ENCODE measurements at regions not wholly inside any gene's neighbourhood (a gene's known extent, or its start where the extent isn't known, plus 50 kb on each side); places are given as distances from the start of the nearest gene placed in this dataset.
A peak's percentile ranks its signal among the peaks of the same experiment; 100 is the strongest.

- no peak overlapping the region for H3K27ac Mint-ChIP-seq
- no peaks in the 10 kb centered on the region for H3K4me1 Mint-ChIP-seq
- H3K36me3 Mint-ChIP-seq (ENCODE audit: low read depth) = no peaks in the 10 kb centered on the region
- ATAC-seq (replicated peaks) = no peak
- H3K4me3 Mint-ChIP-seq = no peak overlapping the region
- no peaks in the 10 kb centered on the region for H3K9me3 Mint-ChIP-seq
- H3K27me3 Mint-ChIP-seq = peaks cover 27% of the 10 kb centered on the region
Measured at GRCh38 chr2:120520929-120521912, 175.3 kb downstream of the INHBB start.

GRCh38 chr2:120522151-120522751, 176.3 kb downstream of the INHBB start:
- ATAC-seq (replicated peaks) = no peak
- no peak overlapping the region for H3K27ac Mint-ChIP-seq
- no peaks in the 10 kb centered on the region for H3K9me3 Mint-ChIP-seq
- H3K27me3 Mint-ChIP-seq = peaks cover 25% of the 10 kb centered on the region
- H3K36me3 Mint-ChIP-seq (ENCODE audit: low read depth) = no peaks in the 10 kb centered on the region
- no peak overlapping the region for H3K4me3 Mint-ChIP-seq
- no peaks in the 10 kb centered on the region for H3K4me1 Mint-ChIP-seq

- no peak overlapping the region for H3K4me3 Mint-ChIP-seq
- H3K4me1 Mint-ChIP-seq = no peaks in the 10 kb centered on the region
- no peaks in the 10 kb centered on the region for H3K36me3 Mint-ChIP-seq (ENCODE audit: low read depth)
- H3K27me3 Mint-ChIP-seq = peaks cover 23% of the 10 kb centered on the region
- ATAC-seq (replicated peaks) = no peak
- no peak overlapping the region for H3K27ac Mint-ChIP-seq
- no peaks in the 10 kb centered on the region for H3K9me3 Mint-ChIP-seq
Measured at GRCh38 chr2:120523766-120524165, 177.8 kb downstream of the INHBB start.

GRCh38 chr2:120524174-120524573, 178.2 kb downstream of the INHBB start:
- Mint-ChIP-seq H3K4me1 (no peaks in the 10 kb centered on the region), H3K27me3 (peaks cover 23% of the 10 kb centered on the region), H3K4me3 (no peak overlapping the region), H3K27ac (no peak overlapping the region), H3K36me3 (ENCODE audit: low read depth) (no peaks in the 10 kb centered on the region), H3K9me3 (no peaks in the 10 kb centered on the region)
- ATAC-seq (replicated peaks) = no peak

- H3K27me3 Mint-ChIP-seq = peaks cover 23% of the 10 kb centered on the region
- H3K9me3 Mint-ChIP-seq = no peaks in the 10 kb centered on the region
- H3K36me3 Mint-ChIP-seq (ENCODE audit: low read depth) = no peaks in the 10 kb centered on the region
- no peak for ATAC-seq (replicated peaks)
- H3K27ac Mint-ChIP-seq = peak overlapping the region; percentile 49
- H3K4me1 Mint-ChIP-seq = no peaks in the 10 kb centered on the region
- no peak overlapping the region for H3K4me3 Mint-ChIP-seq
Measured at GRCh38 chr2:120525056-120526046, 179.4 kb downstream of the INHBB start.

GRCh38 chr2:120526047-120526562, 180.2 kb downstream of the INHBB start:
- no peak overlapping the region for H3K4me3 Mint-ChIP-seq

GRCh38 chr2:120526997-120527945, 181.3 kb downstream of the INHBB start:
- no peak overlapping the region for H3K4me3 Mint-ChIP-seq
- no peaks in the 10 kb centered on the region for H3K36me3 Mint-ChIP-seq (ENCODE audit: low read depth)
- no peak for ATAC-seq (replicated peaks)
- no peaks in the 10 kb centered on the region for H3K4me1 Mint-ChIP-seq
- H3K27me3 Mint-ChIP-seq = peaks cover 20% of the 10 kb centered on the region
- no peaks in the 10 kb centered on the region for H3K9me3 Mint-ChIP-seq
- H3K27ac Mint-ChIP-seq = no peak overlapping the region

More at GRCh38 chr2:120526047-120526562, 180.2 kb downstream of the INHBB start:
- no peaks in the 10 kb centered on the region for H3K9me3 Mint-ChIP-seq
- no peaks in the 10 kb centered on the region for H3K36me3 Mint-ChIP-seq (ENCODE audit: low read depth)
- no peak overlapping the region for H3K27ac Mint-ChIP-seq
- ATAC-seq (replicated peaks) = no peak
- peaks cover 23% of the 10 kb centered on the region for H3K27me3 Mint-ChIP-seq
- H3K4me1 Mint-ChIP-seq = no peaks in the 10 kb centered on the region

- Mint-ChIP-seq H3K27me3 (peaks cover 16% of the 10 kb centered on the region), H3K27ac (no peak overlapping the region), H3K4me1 (no peaks in the 10 kb centered on the region), H3K4me3 (no peak overlapping the region), H3K36me3 (ENCODE audit: low read depth) (no peaks in the 10 kb centered on the region), H3K9me3 (no peaks in the 10 kb centered on the region)
- no peak for ATAC-seq (replicated peaks)
Measured at GRCh38 chr2:120528051-120528692, 182.2 kb downstream of the INHBB start.

- Mint-ChIP-seq H3K4me3 (no peak overlapping the region), H3K36me3 (ENCODE audit: low read depth) (no peaks in the 10 kb centered on the region), H3K27ac (no peak overlapping the region), H3K9me3 (no peaks in the 10 kb centered on the region), H3K4me1 (no peaks in the 10 kb centered on the region), H3K27me3 (peaks cover 13% of the 10 kb centered on the region)
- ATAC-seq (replicated peaks) = no peak
Measured at GRCh38 chr2:120528693-120529076, 182.7 kb downstream of the INHBB start.

- no peak for ATAC-seq (replicated peaks)
- no peaks in the 10 kb centered on the region for H3K4me1 Mint-ChIP-seq
- H3K4me3 Mint-ChIP-seq = no peak overlapping the region
- H3K9me3 Mint-ChIP-seq = no peaks in the 10 kb centered on the region
- no peak overlapping the region for H3K27ac Mint-ChIP-seq
- peaks cover 3% of the 10 kb centered on the region for H3K27me3 Mint-ChIP-seq
- no peaks in the 10 kb centered on the region for H3K36me3 Mint-ChIP-seq (ENCODE audit: low read depth)
Measured at GRCh38 chr2:120530781-120531180, 184.8 kb downstream of the INHBB start.

- no peak for ATAC-seq (replicated peaks)
- no peaks in the 10 kb centered on the region for H3K4me1 Mint-ChIP-seq
- H3K9me3 Mint-ChIP-seq = no peaks in the 10 kb centered on the region
- H3K4me3 Mint-ChIP-seq = no peak overlapping the region
- H3K27ac Mint-ChIP-seq = no peak overlapping the region
- H3K27me3 Mint-ChIP-seq = peaks cover 3% of the 10 kb centered on the region
- no peaks in the 10 kb centered on the region for H3K36me3 Mint-ChIP-seq (ENCODE audit: low read depth)
Measured at GRCh38 chr2:120531365-120531764, 185.4 kb downstream of the INHBB start.

GRCh38 chr2:120531863-120532600, 186.1 kb downstream of the INHBB start:
- peaks cover 3% of the 10 kb centered on the region for H3K27me3 Mint-ChIP-seq
- H3K9me3 Mint-ChIP-seq = no peaks in the 10 kb centered on the region
- no peaks in the 10 kb centered on the region for H3K4me1 Mint-ChIP-seq
- H3K27ac Mint-ChIP-seq = no peak overlapping the region
- no peak for ATAC-seq (replicated peaks)
- no peaks in the 10 kb centered on the region for H3K36me3 Mint-ChIP-seq (ENCODE audit: low read depth)
- no peak overlapping the region for H3K4me3 Mint-ChIP-seq

All from activated T-helper 17 cell treated with anti-CD3 and anti-CD28 coated beads, Interleukin-2, amount 50 U/mL, for 72 hours (primary cell).